ENCODE measurements at regions not wholly inside any gene's neighbourhood (a gene's known extent, or its start where the extent isn't known, plus 50 kb on each side); places are given as distances from the start of the nearest gene placed in this dataset.
"Not testable (repeated sequence)": the region's sequence is repeated elsewhere in the genome, so short reads cannot be mapped to it uniquely, and the experiment has no call there.

GRCh38 chr4:36601864-36602495 is 320.6 kb downstream of the DTHD1 start:
- DNase-seq (ENCODE audit: low spot score), result no peak

- no peak for DNase-seq (ENCODE audit: low spot score)
These were observed 328.2 kb downstream of the DTHD1 start for GRCh38 chr4:36609661-36610060.

- DNase-seq (ENCODE audit: low spot score), result no peak
These were observed 329.2 kb downstream of the DTHD1 start for GRCh38 chr4:36610628-36611027.

- DNase-seq (ENCODE audit: low spot score), result not testable (repeated sequence)
These were observed 331.7 kb downstream of the DTHD1 start for GRCh38 chr4:36613142-36613541.

GRCh38 chr4:36614011-36614410 is 332.6 kb downstream of the DTHD1 start:
- DNase-seq (ENCODE audit: low spot score), result no peak

- DNase-seq (ENCODE audit: low spot score), result no peak
These were observed 336.7 kb downstream of the DTHD1 start for GRCh38 chr4:36618102-36618501.

- DNase-seq (ENCODE audit: low spot score), result no peak
These were observed 342.6 kb downstream of the DTHD1 start for GRCh38 chr4:36624030-36624429.

GRCh38 chr4:36638273-36638811 is 356.9 kb downstream of the DTHD1 start:
- no peak for DNase-seq (ENCODE audit: low spot score)

- DNase-seq (ENCODE audit: low spot score), result no peak
These were observed 359.5 kb downstream of the DTHD1 start for GRCh38 chr4:36640876-36641275.

- DNase-seq (ENCODE audit: low spot score), result peak; percentile 3
These were observed 369.8 kb downstream of the DTHD1 start for GRCh38 chr4:36651253-36651652.

- DNase-seq (ENCODE audit: low spot score), result no peak
These were observed 371.4 kb downstream of the DTHD1 start for GRCh38 chr4:36652857-36653256.

- DNase-seq (ENCODE audit: low spot score), result no peak
These were observed 384.6 kb downstream of the DTHD1 start for GRCh38 chr4:36665985-36666527.

- DNase-seq (ENCODE audit: low spot score), result no peak
These were observed 394.0 kb downstream of the DTHD1 start for GRCh38 chr4:36675436-36675835.

GRCh38 chr4:36676139-36677050 is 395.0 kb downstream of the DTHD1 start:
- DNase-seq (ENCODE audit: low spot score), result no peak

- no peak for DNase-seq (ENCODE audit: low spot score)
These were observed 395.7 kb downstream of the DTHD1 start for GRCh38 chr4:36677112-36677511.

- no peak for DNase-seq (ENCODE audit: low spot score)
These were observed 396.5 kb downstream of the DTHD1 start for GRCh38 chr4:36677874-36678273.

- no peak for DNase-seq (ENCODE audit: low spot score)
These were observed 406.3 kb downstream of the DTHD1 start for GRCh38 chr4:36687681-36688080.

GRCh38 chr4:36692586-36692985 is 411.2 kb downstream of the DTHD1 start:
- DNase-seq (ENCODE audit: low spot score), result no peak

GRCh38 chr4:36702245-36702644 is 420.8 kb downstream of the DTHD1 start:
- DNase-seq (ENCODE audit: low spot score), result no peak

- DNase-seq (ENCODE audit: low spot score), result no peak
These were observed 422.9 kb downstream of the DTHD1 start for GRCh38 chr4:36704289-36704688.

GRCh38 chr4:36709991-36710390 is 428.6 kb downstream of the DTHD1 start:
- DNase-seq (ENCODE audit: low spot score), result no peak

GRCh38 chr4:36712013-36712412 is 430.6 kb downstream of the DTHD1 start:
- DNase-seq (ENCODE audit: low spot score), result no peak

- DNase-seq (ENCODE audit: low spot score), result no peak
These were observed 435.5 kb downstream of the DTHD1 start for GRCh38 chr4:36716874-36717273.
